ENCODE measurements at regions not wholly inside any gene's neighbourhood (a gene's known extent, or its start where the extent isn't known, plus 50 kb on each side); places are given as distances from the start of the nearest gene placed in this dataset.

- no peak overlapping the region for H3K4me3 ChIP-seq (ENCODE audit: low read depth, low read length)
- TF ChIP-seq, protein P1, sequence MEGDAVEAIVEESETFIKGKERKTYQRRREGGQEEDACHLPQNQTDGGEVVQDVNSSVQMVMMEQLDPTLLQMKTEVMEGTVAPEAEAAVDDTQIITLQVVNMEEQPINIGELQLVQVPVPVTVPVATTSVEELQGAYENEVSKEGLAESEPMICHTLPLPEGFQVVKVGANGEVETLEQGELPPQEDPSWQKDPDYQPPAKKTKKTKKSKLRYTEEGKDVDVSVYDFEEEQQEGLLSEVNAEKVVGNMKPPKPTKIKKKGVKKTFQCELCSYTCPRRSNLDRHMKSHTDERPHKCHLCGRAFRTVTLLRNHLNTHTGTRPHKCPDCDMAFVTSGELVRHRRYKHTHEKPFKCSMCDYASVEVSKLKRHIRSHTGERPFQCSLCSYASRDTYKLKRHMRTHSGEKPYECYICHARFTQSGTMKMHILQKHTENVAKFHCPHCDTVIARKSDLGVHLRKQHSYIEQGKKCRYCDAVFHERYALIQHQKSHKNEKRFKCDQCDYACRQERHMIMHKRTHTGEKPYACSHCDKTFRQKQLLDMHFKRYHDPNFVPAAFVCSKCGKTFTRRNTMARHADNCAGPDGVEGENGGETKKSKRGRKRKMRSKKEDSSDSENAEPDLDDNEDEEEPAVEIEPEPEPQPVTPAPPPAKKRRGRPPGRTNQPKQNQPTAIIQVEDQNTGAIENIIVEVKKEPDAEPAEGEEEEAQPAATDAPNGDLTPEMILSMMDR (IDR thresholded peaks at IDR 0.05; ENCODE audit: low read depth, low read length), result no peak
Measured at GRCh38 chr9:82327641-82328040, 339.1 kb downstream of the SPATA31D1 start.

DNA sequence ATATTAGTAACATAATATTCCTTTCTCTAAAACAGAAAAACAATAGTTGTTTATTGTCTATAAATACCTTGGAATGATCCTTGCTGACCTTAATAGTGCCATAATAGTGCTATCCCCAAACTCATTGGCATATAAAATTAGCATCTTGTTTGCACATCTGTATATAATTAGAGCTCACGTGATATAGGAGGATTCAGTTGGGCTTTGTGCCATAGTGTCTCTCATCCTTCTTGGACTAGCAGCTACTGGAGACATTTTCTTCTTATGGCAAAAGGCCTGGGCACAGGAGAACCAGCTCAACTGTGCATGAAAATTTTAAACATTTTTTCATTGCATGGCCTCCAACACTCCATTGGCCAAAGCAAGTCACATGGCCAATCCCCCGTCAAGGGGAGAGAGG lies 342.5 kb downstream of the SPATA31D1 start:
- no peak overlapping the region for H3K4me3 ChIP-seq (ENCODE audit: low read depth, low read length)
- TF ChIP-seq, protein P1 (IDR thresholded peaks at IDR 0.05; ENCODE audit: low read depth, low read length), result no peak

- TF ChIP-seq, protein P1 (IDR thresholded peaks at IDR 0.05; ENCODE audit: low read depth, low read length), result no peak
- H3K4me3 ChIP-seq (ENCODE audit: low read depth, low read length), result no peak overlapping the region
Measured at GRCh38 chr9:82332018-82332773, 343.6 kb downstream of the SPATA31D1 start.

DNA sequence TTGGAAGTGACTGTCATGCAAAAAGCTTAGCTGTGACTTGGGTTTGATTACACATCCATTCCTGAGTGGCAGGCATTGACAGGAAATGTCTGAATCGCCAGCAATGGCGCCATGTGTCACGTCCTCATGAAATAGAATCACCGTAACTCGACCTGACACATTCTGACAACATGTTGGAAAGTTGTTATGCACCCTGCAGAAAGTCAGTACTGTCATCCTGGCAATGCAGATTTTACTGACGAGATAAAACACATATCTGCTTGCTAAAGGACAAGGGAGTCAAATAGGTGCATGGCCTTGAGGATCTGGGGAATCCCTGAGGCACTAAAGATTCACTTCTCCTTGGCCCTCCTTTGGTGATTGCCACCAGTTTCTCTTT lies 344.2 kb downstream of the SPATA31D1 start:
- TF ChIP-seq, protein P1 (IDR thresholded peaks at IDR 0.05; ENCODE audit: low read depth, low read length), result no peak
- H3K4me3 ChIP-seq (ENCODE audit: low read depth, low read length), result no peak overlapping the region

DNA sequence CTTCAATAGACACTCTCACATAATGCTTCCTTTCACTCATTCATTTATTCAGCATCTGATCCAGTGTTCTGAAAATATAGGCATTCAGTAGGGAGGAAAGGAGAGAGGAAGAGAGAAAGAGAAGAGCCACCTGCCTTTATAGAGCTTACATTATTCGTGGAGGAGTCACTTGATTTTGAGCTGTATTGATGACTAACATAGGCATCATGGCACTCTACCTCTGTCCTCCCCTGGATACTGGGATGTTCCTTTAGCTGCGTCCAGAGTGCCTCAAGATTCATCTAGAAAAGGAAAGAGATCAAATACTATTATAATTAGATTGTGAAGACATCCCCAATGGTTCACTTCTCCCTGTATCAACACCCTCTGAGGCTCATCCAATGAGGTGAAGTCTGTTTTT lies 345.1 kb downstream of the SPATA31D1 start:
- no peak overlapping the region for H3K4me3 ChIP-seq (ENCODE audit: low read depth, low read length)
- TF ChIP-seq, protein P1 (IDR thresholded peaks at IDR 0.05; ENCODE audit: low read depth, low read length), result no peak

GRCh38 chr9:82334286-82334685 lies 345.7 kb downstream of the SPATA31D1 start:
- H3K4me3 ChIP-seq (ENCODE audit: low read depth, low read length), result no peak overlapping the region
- TF ChIP-seq, protein P1 (IDR thresholded peaks at IDR 0.05; ENCODE audit: low read depth, low read length), result no peak

DNA sequence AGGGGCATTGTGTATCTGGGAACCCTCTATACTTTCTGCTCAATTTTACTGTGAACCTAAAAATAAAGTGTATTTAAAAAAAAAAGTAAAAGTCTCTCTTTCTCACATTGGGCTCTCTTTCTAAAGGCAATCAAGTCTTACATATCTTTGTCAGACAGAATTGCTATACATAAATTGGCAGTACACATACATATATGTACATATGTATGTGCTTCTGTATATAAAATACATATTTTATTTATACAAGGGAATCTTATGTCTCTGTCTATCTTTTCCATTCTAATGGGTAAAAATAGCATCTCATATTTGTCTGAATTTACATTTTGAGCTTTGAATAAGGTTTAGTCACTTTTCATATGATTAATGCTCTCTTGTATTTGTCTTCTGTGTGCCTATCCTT lies 348.8 kb downstream of the SPATA31D1 start:
- H3K4me3 ChIP-seq (ENCODE audit: low read depth, low read length), result no peak overlapping the region
- TF ChIP-seq, protein P1 (IDR thresholded peaks at IDR 0.05; ENCODE audit: low read depth, low read length), result no peak

Measured in WI38 (cell line).